Activated naive CD4-positive, alpha-beta T cell (primary cell): ENCODE measurements at regions not wholly inside any gene's neighbourhood (a gene's known extent, or its start where the extent isn't known, plus 50 kb on each side); places are given as distances from the start of the nearest gene placed in this dataset.

Experiments
- DNase-seq, 4 experiments: peaks; one replicate each; lab custom pipeline; 2025; lab: John Stamatoyannopoulos, UW

- no peak for DNase-seq
These were observed 116.6 kb downstream of the SLC25A47 start for GRCh38 chr14:100439781-100440180.

DNA sequence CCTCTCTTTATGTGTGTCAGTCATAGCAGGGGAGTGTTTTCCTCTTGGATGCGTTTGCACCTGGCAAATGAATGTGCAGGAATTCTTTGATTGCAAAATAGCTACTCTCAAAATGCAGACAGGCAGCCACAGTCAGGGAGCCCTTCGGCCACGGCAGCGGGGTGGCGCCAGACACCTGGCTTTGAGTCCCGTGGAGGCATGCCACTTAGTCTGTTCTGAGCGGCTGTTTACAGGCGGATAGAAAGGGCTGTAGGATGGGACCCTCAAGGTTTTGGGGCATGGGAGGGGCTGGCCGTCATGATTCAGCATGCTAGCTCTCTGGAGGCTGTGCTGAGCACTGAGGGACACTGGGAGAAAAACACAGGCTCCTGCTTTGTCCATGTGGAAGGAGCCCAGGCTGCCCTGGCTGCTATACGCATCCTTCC, 117.1 kb downstream of the SLC25A47 start:
- peak in 1 of 4 experiments; percentile 32 for DNase-seq

DNA sequence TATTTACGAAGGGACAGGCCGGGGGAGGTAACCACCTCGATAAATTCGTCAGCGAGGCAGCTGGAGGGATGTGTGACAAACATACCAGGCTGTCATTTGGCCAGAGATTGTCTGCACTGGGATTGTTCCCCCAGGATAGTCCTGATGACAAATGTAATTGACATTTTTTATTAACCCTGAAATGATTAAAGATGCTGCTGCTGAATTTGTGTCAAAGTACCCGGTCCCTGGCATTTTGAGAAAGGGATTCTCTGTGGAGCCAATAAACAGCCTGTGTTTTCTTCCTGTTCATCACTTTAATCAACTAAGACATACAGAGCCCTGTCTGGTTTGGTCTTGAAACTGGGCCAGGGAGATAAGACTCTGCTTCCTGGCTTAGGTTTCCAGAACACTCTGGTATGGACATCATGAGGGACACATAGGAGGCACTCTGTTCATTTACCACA, 117.6 kb downstream of the SLC25A47 start:
- no peak for DNase-seq

DNA sequence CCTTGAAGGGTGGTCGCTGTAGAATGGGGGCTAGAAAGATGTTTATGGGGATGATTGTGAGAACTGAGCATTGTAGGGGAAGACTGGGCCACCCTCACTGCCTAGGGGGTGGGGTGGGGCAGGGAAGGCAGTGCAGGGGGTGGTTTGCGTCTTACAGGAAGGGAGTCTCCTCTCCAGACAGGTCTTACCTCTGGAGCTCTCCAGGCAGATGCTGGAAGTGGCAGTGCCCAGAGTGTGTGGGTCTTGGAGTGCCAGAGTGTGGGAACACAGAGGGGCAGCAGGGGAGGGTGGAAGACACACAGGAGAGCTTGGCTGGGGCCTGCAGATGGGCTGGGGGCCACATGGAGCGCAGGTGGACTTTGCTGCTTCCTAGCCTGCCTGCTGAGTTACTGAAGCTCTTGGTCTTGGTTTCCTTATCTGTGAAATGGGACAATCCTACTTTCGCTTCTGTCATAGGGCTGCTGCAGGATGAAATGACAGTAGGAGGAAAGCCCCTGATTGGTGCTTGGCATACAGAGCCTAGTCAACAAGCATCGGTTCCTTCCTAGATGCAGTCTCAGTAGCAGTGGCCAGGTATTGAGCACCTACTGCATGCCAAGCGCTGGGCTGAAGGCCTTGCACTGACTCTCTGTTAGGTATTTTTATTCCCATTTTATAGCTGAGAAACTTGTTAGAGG, 118.3 kb downstream of the SLC25A47 start:
- DNase-seq: no peak

DNA sequence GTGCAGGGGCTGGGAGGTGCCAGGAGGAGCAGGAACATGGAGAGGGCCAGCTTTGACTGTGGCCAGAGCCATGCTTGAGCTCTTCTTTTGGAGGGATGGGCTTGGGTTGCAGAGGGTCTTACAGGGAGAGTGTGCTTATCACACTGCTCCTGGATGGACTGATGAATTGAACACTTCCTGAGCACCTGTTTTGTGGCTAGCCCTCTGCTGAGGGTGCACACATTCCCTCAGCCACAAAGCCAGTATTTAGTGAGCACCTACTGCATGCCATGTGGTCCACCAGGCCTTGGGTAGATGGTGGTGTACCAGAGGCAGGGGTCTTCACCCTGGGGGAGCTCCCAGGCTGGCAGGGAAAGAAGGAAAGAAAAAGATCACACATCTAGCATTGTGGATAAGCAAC, 118.9 kb downstream of the SLC25A47 start:
- no peak for DNase-seq

GRCh38 chr14:100442498-100443490, 119.7 kb downstream of the SLC25A47 start:
- no peak for DNase-seq

DNA sequence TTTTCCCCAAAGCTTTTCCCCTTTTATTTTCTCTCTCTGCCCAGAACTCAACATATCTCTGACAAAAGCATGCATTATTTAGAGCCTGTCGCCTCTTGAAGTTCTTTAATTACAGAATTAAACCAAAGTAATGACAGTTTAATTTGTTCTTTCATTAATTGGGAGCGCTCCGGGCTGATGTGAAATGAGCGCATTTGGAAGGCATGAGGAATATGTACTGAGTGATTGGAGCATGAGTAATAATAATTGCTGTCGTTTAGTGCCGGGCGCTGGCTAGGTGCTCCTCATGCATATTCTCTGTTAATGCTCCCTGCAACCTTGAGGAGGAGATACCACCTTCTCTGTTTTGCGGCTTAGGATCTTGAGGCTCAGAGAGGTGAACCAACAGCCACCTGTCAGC, 120.5 kb downstream of the SLC25A47 start:
- DNase-seq: no peak

GRCh38 chr14:100445436-100446088, 122.4 kb downstream of the SLC25A47 start:
- no peak for DNase-seq

DNA sequence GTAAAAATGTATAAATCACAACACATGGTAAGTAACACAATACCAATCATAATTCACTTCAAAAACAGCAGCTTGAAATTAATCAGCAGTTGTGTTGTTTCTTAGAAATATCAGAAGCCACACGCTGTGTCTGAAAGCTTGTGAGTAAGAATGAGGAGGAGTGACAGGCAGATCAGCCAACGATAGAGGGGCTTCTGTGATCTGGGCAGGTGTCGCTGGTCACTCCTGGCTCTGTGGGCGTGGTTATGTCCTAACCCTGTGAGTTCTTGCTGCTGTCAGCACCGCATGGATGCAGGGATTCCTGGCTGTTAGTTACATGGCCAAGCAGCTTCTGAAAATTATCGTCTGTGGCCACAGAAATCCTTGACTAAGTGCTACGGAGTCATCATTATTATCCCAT, 123.4 kb downstream of the SLC25A47 start:
- no peak for DNase-seq

GRCh38 chr14:100448376-100448775, 125.2 kb downstream of the SLC25A47 start:
- DNase-seq: no peak

- no peak for DNase-seq
These were observed 126.3 kb downstream of the SLC25A47 start for GRCh38 chr14:100449225-100449987.

- no peak for DNase-seq
These were observed 126.9 kb downstream of the SLC25A47 start for GRCh38 chr14:100450049-100450448.

- no peak for DNase-seq
These were observed 127.6 kb downstream of the SLC25A47 start for GRCh38 chr14:100450736-100451135.

GRCh38 chr14:100451264-100451663, 128.1 kb downstream of the SLC25A47 start:
- DNase-seq: no peak

- no peak for DNase-seq
These were observed 130.8 kb downstream of the SLC25A47 start for GRCh38 chr14:100453930-100454329.

GRCh38 chr14:100454437-100454836, 131.3 kb downstream of the SLC25A47 start:
- no peak for DNase-seq

- DNase-seq: no peak
These were observed 123.3 kb downstream of the BEGAIN start for GRCh38 chr14:100463937-100464336.

- no peak for DNase-seq
These were observed 120.9 kb downstream of the BEGAIN start for GRCh38 chr14:100466111-100466856.

GRCh38 chr14:100467046-100467750, 120.0 kb downstream of the BEGAIN start:
- no peak for DNase-seq

- no peak for DNase-seq
These were observed 119.3 kb downstream of the BEGAIN start for GRCh38 chr14:100467939-100468338.
